DOHH2 (cell line): ENCODE measurements at regions not wholly inside any gene's neighbourhood (a gene's known extent, or its start where the extent isn't known, plus 50 kb on each side); places are given as distances from the start of the nearest gene placed in this dataset.

Experiments used
- CTCF ChIP-seq: fragments of 200-600 bp; sonication (generic); IDR thresholded peaks from one replicate; pipeline ENCODE4 v1.5.1; 2014; ENCODE audit warnings: antibody characterized with exemption, mild to moderate bottlenecking, low read depth, low read length; ENCODE audit not compliant: poor library complexity, severe bottlenecking
- EZH2phosphoT487 ChIP-seq: fragments of 200-600 bp; sonication (generic); IDR thresholded peaks from 2 replicates; pipeline ENCODE4 v1.6.1; 2017; ENCODE audit warnings: borderline replicate concordance, mild to moderate bottlenecking, antibody characterized with exemption, low read length, moderate library complexity, mixed read lengths

GRCh38 chr2:207291625-207292252 is 126.0 kb upstream of the KLF7 start:
- TF ChIP-seq CTCF = no peak
- TF ChIP-seq EZH2phosphoT487 = no peak
